ENCODE measurements at regions not wholly inside any gene's neighbourhood (a gene's known extent, or its start where the extent isn't known, plus 50 kb on each side); places are given as distances from the start of the nearest gene placed in this dataset.

GRCh38 chrX:45873781-45874180 lies 671.4 kb downstream of the ZNF674 start:
- Histone ChIP-seq H3K4me3 (ENCODE audit: low read length) (no peak overlapping the region), H3K4me1 (ENCODE audit: insufficient read depth, low read length) (no peaks in the 10 kb centered on the region), H3K9me3 (ENCODE audit: insufficient read depth, low read depth, low read length) (no peaks in the 10 kb centered on the region), H3K27ac (ENCODE audit: low read depth, low read length) (no peak overlapping the region), H3K9ac (ENCODE audit: low read depth, low read length) (no peak overlapping the region), H3K27me3 (ENCODE audit: insufficient read depth, low read length) (no peaks in the 10 kb centered on the region), H3K36me3 (ENCODE audit: insufficient read depth, low read length) (no peaks in the 10 kb centered on the region)
- WGBS = 100% methylated on average over 1 of the region's 3 CpGs

DNA sequence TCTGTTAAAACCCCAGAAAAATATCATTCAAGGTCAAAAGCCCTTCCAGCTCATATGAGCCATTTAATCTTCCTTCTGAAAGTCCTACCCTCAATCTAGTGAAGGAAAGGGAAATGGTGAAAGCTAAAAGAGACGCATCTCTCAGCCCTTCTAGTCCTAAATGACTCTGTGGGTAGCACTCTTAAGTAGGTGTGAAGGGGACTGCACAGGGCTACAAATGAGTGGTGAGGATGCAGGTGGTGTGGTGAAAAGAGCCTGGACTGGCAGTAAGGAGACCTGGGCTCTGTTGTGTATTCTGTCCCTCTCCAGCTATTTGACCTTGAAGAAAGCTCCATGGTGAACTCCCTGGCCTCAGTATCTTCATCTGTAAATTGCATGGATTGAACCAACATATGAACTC lies 671.8 kb upstream of the DIPK2B start:
- Histone ChIP-seq H3K36me3 (ENCODE audit: insufficient read depth, low read length) (no peaks in the 10 kb centered on the region), H3K27ac (ENCODE audit: low read depth, low read length) (no peak overlapping the region), H3K4me3 (ENCODE audit: low read length) (no peak overlapping the region), H3K4me1 (ENCODE audit: insufficient read depth, low read length) (no peaks in the 10 kb centered on the region), H3K9me3 (ENCODE audit: insufficient read depth, low read depth, low read length) (no peaks in the 10 kb centered on the region), H3K9ac (ENCODE audit: low read depth, low read length) (no peak overlapping the region), H3K27me3 (ENCODE audit: insufficient read depth, low read length) (no peaks in the 10 kb centered on the region)
- WGBS = 90% methylated on average over 1 of the region's 1 CpG

DNA sequence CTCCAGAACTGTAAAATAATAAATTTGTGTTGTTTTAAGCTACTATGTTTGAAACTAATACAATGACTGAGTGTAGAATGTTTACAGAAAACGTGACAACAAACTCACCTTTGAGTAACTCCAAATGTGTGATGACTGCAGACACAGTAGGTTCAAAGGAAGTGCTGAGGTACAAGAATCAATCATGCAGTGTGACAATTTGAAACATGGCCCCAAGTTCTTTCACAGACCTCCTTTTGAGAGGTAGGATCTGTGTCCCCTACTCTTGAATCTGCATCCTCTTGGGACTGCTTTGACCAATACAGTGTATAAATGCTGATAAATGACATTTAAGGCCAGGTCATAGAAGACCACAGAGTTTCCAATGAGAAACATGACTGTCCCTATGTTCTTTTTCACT lies 667.7 kb upstream of the DIPK2B start:
- Histone ChIP-seq H3K4me1 (ENCODE audit: insufficient read depth, low read length) (no peaks in the 10 kb centered on the region), H3K9me3 (ENCODE audit: insufficient read depth, low read depth, low read length) (no peaks in the 10 kb centered on the region), H3K4me3 (ENCODE audit: low read length) (no peak overlapping the region), H3K27ac (ENCODE audit: low read depth, low read length) (no peak overlapping the region), H3K27me3 (ENCODE audit: insufficient read depth, low read length) (no peaks in the 10 kb centered on the region), H3K36me3 (ENCODE audit: insufficient read depth, low read length) (no peaks in the 10 kb centered on the region), H3K9ac (ENCODE audit: low read depth, low read length) (no peak overlapping the region)
- 100% methylated on average over 1 of the region's 1 CpG for WGBS

DNA sequence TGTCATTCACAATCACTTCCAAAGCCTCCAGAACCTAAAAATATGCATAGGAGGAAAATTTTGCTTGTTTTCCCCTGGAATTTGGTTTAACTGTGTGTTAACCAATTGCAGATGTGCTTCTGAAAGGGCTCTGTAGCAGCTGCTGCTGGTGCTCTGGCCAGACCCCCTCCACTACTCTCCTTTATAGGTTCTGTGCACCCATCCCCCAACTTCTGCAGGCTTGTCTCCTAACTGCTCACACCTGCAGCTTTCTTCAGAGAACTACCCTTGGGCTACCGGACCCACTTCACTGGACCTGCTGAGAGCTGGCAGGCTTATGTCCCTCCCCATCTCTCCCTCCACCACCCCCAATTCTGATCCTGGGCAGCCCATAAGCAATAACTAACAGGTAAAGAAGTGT lies 662.1 kb upstream of the DIPK2B start:
- H3K4me1 ChIP-seq (ENCODE audit: insufficient read depth, low read length) = no peaks in the 10 kb centered on the region
- no peak overlapping the region for H3K9ac ChIP-seq (ENCODE audit: low read depth, low read length)
- no peak overlapping the region for H3K4me3 ChIP-seq (ENCODE audit: low read length)
- H3K9me3 ChIP-seq (ENCODE audit: insufficient read depth, low read depth, low read length) = no peaks in the 10 kb centered on the region
- no peak overlapping the region for H3K27ac ChIP-seq (ENCODE audit: low read depth, low read length)
- no peaks in the 10 kb centered on the region for H3K36me3 ChIP-seq (ENCODE audit: insufficient read depth, low read length)
- 20% methylated on average over 1 of the region's 1 CpG for WGBS
- H3K27me3 ChIP-seq (ENCODE audit: insufficient read depth, low read length) = no peaks in the 10 kb centered on the region

- no peaks in the 10 kb centered on the region for H3K36me3 ChIP-seq (ENCODE audit: insufficient read depth, low read length)
- no peaks in the 10 kb centered on the region for H3K4me1 ChIP-seq (ENCODE audit: insufficient read depth, low read length)
- H3K9me3 ChIP-seq (ENCODE audit: insufficient read depth, low read depth, low read length) = no peaks in the 10 kb centered on the region
- H3K27me3 ChIP-seq (ENCODE audit: insufficient read depth, low read length) = no peaks in the 10 kb centered on the region
- 75% methylated on average over 1 of the region's 1 CpG for WGBS
- H3K27ac ChIP-seq (ENCODE audit: low read depth, low read length) = no peak overlapping the region
- H3K4me3 ChIP-seq (ENCODE audit: low read length) = no peak overlapping the region
- H3K9ac ChIP-seq (ENCODE audit: low read depth, low read length) = no peak overlapping the region
These were observed 659.8 kb upstream of the DIPK2B start for GRCh38 chrX:45860450-45860849.

DNA sequence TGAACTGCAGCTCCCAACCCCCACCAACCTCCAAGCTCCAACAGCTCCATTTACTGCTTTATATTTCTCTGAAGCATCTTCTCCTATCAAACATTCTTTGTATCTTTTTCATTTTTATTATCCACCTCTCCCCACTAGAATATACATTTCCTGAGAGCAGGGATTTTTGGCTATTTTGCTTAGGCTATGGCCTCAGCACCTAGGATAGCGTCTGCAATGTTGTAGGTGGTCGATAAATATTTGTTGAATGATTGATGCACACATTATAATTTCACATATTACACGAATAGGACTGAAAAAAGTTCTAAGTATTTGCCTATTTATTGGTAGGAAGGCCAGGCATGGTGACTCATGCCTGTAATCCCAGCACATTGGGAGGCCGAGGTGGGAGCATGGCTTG lies 658.7 kb upstream of the DIPK2B start:
- peaks cover 5% of the 10 kb centered on the region for H3K4me1 ChIP-seq (ENCODE audit: insufficient read depth, low read length)

DNA sequence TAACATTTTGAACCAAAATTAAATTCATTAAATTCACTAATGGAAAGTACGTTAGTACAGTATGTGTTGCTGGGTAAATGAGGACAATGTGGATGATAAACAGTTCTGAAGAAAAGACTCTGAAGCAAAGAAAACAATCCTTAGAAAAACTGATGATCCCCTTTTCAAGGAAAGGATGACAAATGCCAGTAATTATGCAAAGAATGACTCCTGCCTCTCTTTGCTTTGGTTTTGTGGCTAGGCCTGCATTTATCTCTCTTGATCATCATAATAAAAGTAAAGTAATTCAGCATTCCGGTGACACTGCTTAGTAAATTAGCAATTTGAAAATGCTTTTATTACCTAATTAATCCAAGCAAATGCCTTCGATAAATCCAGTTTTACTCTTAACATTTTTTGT lies 652.2 kb upstream of the DIPK2B start:
- Histone ChIP-seq H3K36me3 (ENCODE audit: insufficient read depth, low read length) (peaks cover 13% of the 10 kb centered on the region), H3K9me3 (ENCODE audit: insufficient read depth, low read depth, low read length) (no peaks in the 10 kb centered on the region), H3K4me1 (ENCODE audit: insufficient read depth, low read length) (peaks cover 30% of the 10 kb centered on the region), H3K9ac (ENCODE audit: low read depth, low read length) (peak overlapping the region; percentile 91), H3K27ac (ENCODE audit: low read depth, low read length) (peak overlapping the region; percentile 90), H3K4me3 (ENCODE audit: low read length) (peak overlapping the region; percentile 97; the same call in 1 of the 2 replicates), H3K27me3 (ENCODE audit: insufficient read depth, low read length) (no peaks in the 10 kb centered on the region)
- WGBS = 0% methylated on average over 1 of the region's 3 CpGs

More for the DNA sequence above, 658.7 kb upstream of the DIPK2B start:
- Histone ChIP-seq H3K9me3 (ENCODE audit: insufficient read depth, low read depth, low read length) (no peaks in the 10 kb centered on the region), H3K9ac (ENCODE audit: low read depth, low read length) (no peak overlapping the region), H3K4me3 (ENCODE audit: low read length) (no peak overlapping the region), H3K27me3 (ENCODE audit: insufficient read depth, low read length) (no peaks in the 10 kb centered on the region), H3K27ac (ENCODE audit: low read depth, low read length) (no peak overlapping the region), H3K36me3 (ENCODE audit: insufficient read depth, low read length) (no peaks in the 10 kb centered on the region)
- 96% methylated on average over 2 of the region's 4 CpGs for WGBS

DNA sequence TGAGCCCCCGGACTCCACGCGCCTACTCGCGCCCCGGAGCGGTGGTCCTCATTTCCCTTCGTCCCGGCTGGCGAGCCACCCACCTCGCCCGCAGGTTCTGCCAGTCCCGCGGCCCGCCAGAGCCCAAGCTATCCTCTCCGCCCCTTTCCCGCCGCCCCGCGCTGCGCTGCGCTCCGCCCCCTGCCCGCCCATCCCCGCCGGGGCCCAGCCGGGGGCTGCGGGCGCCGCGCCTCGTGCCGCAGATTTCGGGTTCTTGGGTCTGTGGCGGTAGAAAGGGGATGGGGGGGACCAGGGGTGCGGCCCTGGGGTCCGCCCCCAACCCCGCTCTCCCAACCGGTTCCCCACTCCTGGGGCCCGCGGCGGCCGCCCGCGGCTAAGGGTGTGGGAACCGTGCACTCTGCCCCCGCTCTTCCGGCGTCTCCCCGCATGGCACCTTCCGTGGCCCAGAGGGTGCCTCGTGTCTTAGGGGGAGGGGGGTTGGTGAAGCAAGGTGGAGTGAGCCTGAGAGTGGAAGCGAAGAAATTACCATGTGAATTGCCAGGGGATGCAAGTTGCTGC lies 650.8 kb upstream of the DIPK2B start:
- H3K27ac ChIP-seq (ENCODE audit: low read depth, low read length) = peak overlapping the region; percentile 90

GRCh38 chrX:45850775-45851433 lies 650.2 kb upstream of the DIPK2B start:
- Histone ChIP-seq H3K27me3 (ENCODE audit: insufficient read depth, low read length) (no peaks in the 10 kb centered on the region), H3K4me1 (ENCODE audit: insufficient read depth, low read length) (peaks cover 30% of the 10 kb centered on the region), H3K4me3 (ENCODE audit: low read length) (peak overlapping the region; percentile 97), H3K9ac (ENCODE audit: low read depth, low read length) (peak overlapping the region; percentile 91), H3K9me3 (ENCODE audit: insufficient read depth, low read depth, low read length) (no peaks in the 10 kb centered on the region), H3K36me3 (ENCODE audit: insufficient read depth, low read length) (peaks cover 33% of the 10 kb centered on the region), H3K27ac (ENCODE audit: low read depth, low read length) (peak overlapping the region; percentile 90)
- WGBS = under 1% methylated on average over 46 of the region's 54 CpGs

More for the DNA sequence above, 650.8 kb upstream of the DIPK2B start:
- H3K27me3 ChIP-seq (ENCODE audit: insufficient read depth, low read length) = no peaks in the 10 kb centered on the region
- H3K9ac ChIP-seq (ENCODE audit: low read depth, low read length) = peak overlapping the region; percentile 91
- peaks cover 30% of the 10 kb centered on the region for H3K4me1 ChIP-seq (ENCODE audit: insufficient read depth, low read length)
- H3K36me3 ChIP-seq (ENCODE audit: insufficient read depth, low read length) = peaks cover 27% of the 10 kb centered on the region
- H3K9me3 ChIP-seq (ENCODE audit: insufficient read depth, low read depth, low read length) = no peaks in the 10 kb centered on the region
- H3K4me3 ChIP-seq (ENCODE audit: low read length) = peak overlapping the region; percentile 97
- WGBS = under 1% methylated on average over 41 of the region's 53 CpGs

DNA sequence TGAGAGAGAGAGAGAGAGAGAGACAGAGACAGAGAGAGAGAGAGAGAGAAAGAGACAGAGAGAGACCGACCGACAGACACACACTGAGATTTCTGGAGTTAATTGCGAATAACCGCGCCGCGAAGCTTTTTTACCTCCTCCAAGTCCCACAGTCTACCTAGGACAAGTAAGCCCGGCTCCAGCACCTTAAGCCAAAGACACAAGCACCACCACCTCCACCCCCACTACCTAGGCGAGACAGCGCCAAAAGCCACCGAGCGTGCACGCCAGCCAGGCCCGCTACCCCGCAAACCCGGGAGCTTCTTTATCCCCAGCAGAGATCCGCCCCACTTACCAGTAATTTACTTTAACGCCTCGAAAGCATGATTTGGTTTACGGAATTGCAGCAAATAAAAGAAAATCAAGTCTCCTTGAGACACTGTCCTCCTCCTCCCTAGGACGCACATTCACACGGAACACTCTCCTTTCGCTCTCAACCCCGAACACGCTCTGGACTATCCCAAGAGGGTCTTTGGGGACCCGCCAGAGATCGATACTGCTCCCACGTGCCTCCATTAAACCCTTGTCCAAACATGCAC lies 649.6 kb upstream of the DIPK2B start:
- H3K27ac ChIP-seq (ENCODE audit: low read depth, low read length) = peak overlapping the region; percentile 90
- peaks cover 30% of the 10 kb centered on the region for H3K4me1 ChIP-seq (ENCODE audit: insufficient read depth, low read length)
- peaks cover 39% of the 10 kb centered on the region for H3K36me3 ChIP-seq (ENCODE audit: insufficient read depth, low read length)
- WGBS = 0% methylated on average over 28 of the region's 28 CpGs
- H3K27me3 ChIP-seq (ENCODE audit: insufficient read depth, low read length) = no peaks in the 10 kb centered on the region
- H3K9me3 ChIP-seq (ENCODE audit: insufficient read depth, low read depth, low read length) = no peaks in the 10 kb centered on the region
- peak overlapping the region; percentile 91 for H3K9ac ChIP-seq (ENCODE audit: low read depth, low read length)
- peak overlapping the region; percentile 97 for H3K4me3 ChIP-seq (ENCODE audit: low read length)

DNA sequence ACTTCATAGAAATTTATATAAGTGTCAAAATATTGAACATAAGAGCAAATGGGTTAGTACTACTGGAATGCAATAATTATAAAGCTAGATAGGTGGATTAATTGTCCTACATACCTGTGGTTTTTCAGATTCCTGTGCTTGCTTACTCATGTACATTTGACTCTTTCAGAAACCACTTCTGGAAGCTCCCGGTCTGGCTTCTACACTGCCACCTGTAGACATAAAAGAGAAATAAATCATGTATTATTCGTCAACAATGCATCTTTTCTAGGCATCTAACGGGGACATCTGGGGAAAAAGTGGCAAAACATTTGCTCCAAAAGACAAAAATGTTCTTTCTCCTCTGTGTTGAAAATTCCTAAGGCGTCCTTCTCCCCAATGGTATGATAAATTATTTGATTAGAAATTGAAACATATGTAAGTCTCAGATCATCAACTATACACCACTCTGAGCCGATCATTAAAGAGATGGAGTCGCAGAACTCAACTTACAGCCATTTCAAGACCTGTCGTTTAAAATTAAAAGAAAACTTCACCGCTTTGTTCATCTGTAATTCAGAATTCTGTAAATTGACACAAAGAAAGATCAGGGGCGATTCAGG lies 648.7 kb upstream of the DIPK2B start:
- WGBS = 2% methylated on average over 7 of the region's 9 CpGs
- H3K27ac ChIP-seq (ENCODE audit: low read depth, low read length) = peak overlapping the region; percentile 35; the same call in 1 of the 2 replicates
- H3K27me3 ChIP-seq (ENCODE audit: insufficient read depth, low read length) = no peaks in the 10 kb centered on the region
- H3K9me3 ChIP-seq (ENCODE audit: insufficient read depth, low read depth, low read length) = no peaks in the 10 kb centered on the region
- peak overlapping the region; percentile 91 for H3K9ac ChIP-seq (ENCODE audit: low read depth, low read length)
- H3K36me3 ChIP-seq (ENCODE audit: insufficient read depth, low read length) = peaks cover 48% of the 10 kb centered on the region
- peak overlapping the region; percentile 97 for H3K4me3 ChIP-seq (ENCODE audit: low read length)
- peaks cover 25% of the 10 kb centered on the region for H3K4me1 ChIP-seq (ENCODE audit: insufficient read depth, low read length)

All from HUES64 (cell line).